Psoas muscle (tissue), 7 donors: ENCODE measurements at regions not wholly inside any gene's neighbourhood (a gene's known extent, or its start where the extent isn't known, plus 50 kb on each side); places are given as distances from the start of the nearest gene placed in this dataset.
"Not testable (repeated sequence)": the region's sequence is repeated elsewhere in the genome, so short reads cannot be mapped to it uniquely, and the experiment has no call there.

Experiments
- ATAC-seq, 4 donors: fragments of 200-7000 bp; cut with Tn5 transposase; one replicate each; pipeline ENCODE4 v1.9.1; 2020; ENCODE audit warnings: moderate library complexity in 3 of 4, mild to moderate bottlenecking in 2 of 4
- DNase-seq, 2 donors: peaks; one replicate each; pipeline ENCODE4 v3.0.0-alpha.2; 2020
- H3K27ac ChIP-seq: fragments of 200-600 bp; one replicate; pipeline ENCODE4 v1.8.0; 2022
- H3K27me3 ChIP-seq, 3 donors: fragments of 200-600 bp in 1 of 3; one replicate each; pipeline versions ENCODE4 v1.6.1 to v1.8.0; 2013 to 2022; ENCODE audit warnings: low read length in 2 of 3, mild to moderate bottlenecking in 2 of 3, moderate library complexity in 1 of 3; ENCODE audit not compliant: insufficient read depth in 3 of 3
- H3K36me3 ChIP-seq, 2 donors: fragments of 200-600 bp in 1 of 2; one replicate each; pipeline versions ENCODE4 v1.6.1 to v1.8.0; 2013 to 2022; ENCODE audit warnings: low read depth in 1 of 2, mild to moderate bottlenecking in 1 of 2, moderate library complexity in 1 of 2; ENCODE audit not compliant: insufficient read depth in 1 of 2
- H3K4me1 ChIP-seq: fragments of 200-600 bp; one replicate; pipeline ENCODE4 v1.8.0; 2022
- H3K4me3 ChIP-seq: fragments of 200-600 bp; one replicate; pipeline ENCODE4 v1.8.0; 2022; ENCODE audit warnings: mild to moderate bottlenecking
- H3K9me3 ChIP-seq: fragments of 200-600 bp; one replicate; pipeline ENCODE4 v1.8.0; 2022
- WGBS, 3 donors: extraction: QIAGEN DNeasy Blood & Tissue Kit; methylation state at CpG; one replicate each; pipeline versions ENCODE4 v1.1.6 to v1.1.7; 2013; 5-methylcytosine and 5-hydroxymethylcytosine counted together
- intact Hi-C, 2 donors: fragments of 100-400 bp; cut with DNase I; formaldehyde crosslinking; loops; one replicate each; pipeline versions ENCODE4 v1.11.0 to v1.14.2; 2022
- TF ChIP-seq, protein P1 (sequence below): fragments of 200-600 bp; IDR thresholded peaks from one replicate; pipeline ENCODE4 v1.8.0; 2022; ENCODE audit warnings: antibody characterized with exemption
- donor health status: healthy with polysubstance abuse.
- donor health status: DM: no; HTN: no; CAD: no; lungs with moderate emphysema.
- donor health status: Bipolar disorder and iron deficiency.
- donor health status: healthy.
- donor health status: DM: yes; HTN: yes; CAD: no.
- donor health status: DM: no; HTN: no; CAD: no.
- donor health status: DM: yes; HTN: yes; CAD: no.

DNA sequence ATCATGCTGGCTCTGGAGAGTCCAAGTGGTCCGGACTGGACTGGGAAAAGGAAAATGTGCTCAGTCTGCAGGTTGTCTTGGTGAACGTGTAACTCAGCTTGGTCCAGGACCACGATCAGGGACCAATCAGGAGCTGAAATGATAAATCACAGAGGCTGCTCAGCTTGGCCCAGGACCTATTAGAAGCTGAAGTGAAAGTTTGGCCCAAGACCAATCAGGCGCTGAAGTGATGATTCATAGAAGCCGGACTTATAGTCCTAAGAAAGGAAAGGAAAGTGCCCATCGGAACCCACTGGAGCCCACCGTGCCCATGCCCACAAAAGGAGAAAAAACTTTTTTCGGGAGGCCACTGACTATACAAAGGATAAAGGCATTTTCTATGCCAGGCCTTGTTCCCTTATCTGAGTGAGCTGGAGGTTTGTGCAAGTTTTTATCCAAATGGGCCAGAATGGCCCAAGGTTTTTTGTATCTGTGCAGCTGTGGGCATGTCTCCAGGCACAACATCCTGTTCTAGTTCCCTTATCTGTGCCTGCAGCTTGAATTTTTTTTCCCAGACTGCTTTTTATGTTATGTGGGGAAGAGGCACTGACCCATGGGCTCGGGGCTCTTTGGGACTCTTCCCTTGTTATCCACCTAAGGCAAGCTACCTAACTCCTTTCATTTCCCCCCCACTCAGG, 194.4 kb downstream of the FAM133A start:
- intact Hi-C loops = no loop called here
- Histone ChIP-seq H3K4me3 (no peak overlapping the region), H3K27ac (no peak overlapping the region), H3K4me1 (no peaks in the 10 kb centered on the region), H3K36me3 (no peaks in the 10 kb centered on the region), H3K27me3 (no peaks in the 10 kb centered on the region), H3K9me3 (no peaks in the 10 kb centered on the region)
- no peak for DNase-seq
- WGBS, 3 donors = 73 to 83% (median 76%) methylated on average over 8 to 9 of the region's 9 CpGs
- TF ChIP-seq, protein P1, sequence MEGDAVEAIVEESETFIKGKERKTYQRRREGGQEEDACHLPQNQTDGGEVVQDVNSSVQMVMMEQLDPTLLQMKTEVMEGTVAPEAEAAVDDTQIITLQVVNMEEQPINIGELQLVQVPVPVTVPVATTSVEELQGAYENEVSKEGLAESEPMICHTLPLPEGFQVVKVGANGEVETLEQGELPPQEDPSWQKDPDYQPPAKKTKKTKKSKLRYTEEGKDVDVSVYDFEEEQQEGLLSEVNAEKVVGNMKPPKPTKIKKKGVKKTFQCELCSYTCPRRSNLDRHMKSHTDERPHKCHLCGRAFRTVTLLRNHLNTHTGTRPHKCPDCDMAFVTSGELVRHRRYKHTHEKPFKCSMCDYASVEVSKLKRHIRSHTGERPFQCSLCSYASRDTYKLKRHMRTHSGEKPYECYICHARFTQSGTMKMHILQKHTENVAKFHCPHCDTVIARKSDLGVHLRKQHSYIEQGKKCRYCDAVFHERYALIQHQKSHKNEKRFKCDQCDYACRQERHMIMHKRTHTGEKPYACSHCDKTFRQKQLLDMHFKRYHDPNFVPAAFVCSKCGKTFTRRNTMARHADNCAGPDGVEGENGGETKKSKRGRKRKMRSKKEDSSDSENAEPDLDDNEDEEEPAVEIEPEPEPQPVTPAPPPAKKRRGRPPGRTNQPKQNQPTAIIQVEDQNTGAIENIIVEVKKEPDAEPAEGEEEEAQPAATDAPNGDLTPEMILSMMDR = no peak
- ATAC-seq = no peak

DNA sequence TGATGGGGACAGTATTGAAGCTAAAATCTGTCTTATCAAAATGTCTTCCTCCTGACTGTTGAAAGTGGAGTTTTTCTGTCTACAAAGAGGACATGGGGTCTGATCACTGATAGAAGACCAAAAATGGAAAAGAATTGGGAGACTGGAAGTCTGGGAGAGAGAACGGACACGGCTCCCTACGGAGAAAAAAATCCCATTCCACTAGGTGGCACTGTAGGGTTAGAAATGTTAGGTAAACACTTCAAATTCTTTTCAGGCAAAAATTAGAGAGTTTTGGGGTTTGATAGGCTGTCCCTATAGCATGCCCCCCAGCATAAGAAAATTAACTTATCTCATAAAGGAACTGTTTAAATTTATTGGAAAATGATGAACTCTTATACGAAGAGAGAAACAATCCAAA, 200.5 kb downstream of the FAM133A start:
- ATAC-seq (no peak), DNase-seq (no peak)
- Histone ChIP-seq H3K9me3 (peaks cover 13% of the 10 kb centered on the region), H3K4me1 (no peaks in the 10 kb centered on the region), H3K27ac (no peak overlapping the region), H3K36me3 (no peaks in the 10 kb centered on the region), H3K27me3 (no peaks in the 10 kb centered on the region), H3K4me3 (no peak overlapping the region)
- TF ChIP-seq, protein P1 = peak; percentile 39
- intact Hi-C loops = no loop called here
- 10 to 17% (median 15%) methylated on average over 4 of the region's 4 CpGs for WGBS, 3 donors

DNA sequence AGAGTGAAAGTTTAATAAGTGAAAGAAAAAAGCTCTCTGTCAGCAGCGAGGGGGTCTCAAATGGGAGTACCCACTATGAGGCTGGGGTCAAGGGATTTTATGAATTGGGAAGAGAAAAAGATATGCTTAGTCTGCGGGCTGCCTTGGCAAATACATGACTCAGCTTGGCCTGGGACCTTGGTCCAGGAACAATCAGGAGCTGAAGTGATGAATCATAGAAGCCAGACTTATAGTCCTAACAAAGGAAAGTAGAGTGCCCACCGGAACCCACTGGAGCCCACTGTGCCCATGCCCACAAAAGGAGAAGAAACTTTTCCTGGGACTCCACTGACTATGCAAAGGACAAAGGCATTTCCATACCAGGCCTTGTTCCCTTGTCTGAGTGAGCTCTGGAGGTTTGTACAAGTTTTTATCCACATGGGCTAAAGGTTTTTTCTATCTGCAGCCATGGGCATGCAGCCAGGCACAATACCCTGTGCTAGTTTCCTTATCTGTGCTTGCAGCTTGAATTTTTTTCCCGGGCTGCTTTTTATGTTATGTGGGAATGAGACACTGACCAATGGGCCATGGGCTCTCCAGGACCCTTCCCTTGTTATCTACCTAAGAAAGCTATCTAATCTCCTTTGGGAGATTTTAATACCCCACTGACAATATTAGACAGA, 201.7 kb downstream of the FAM133A start:
- WGBS, 3 donors = 86 to 89% (median 87%) methylated on average over 4 of the region's 4 CpGs
- no peak for DNase-seq
- no peak overlapping the region for H3K27ac ChIP-seq
- no peak for ATAC-seq
- H3K36me3 ChIP-seq = no peaks in the 10 kb centered on the region
- H3K27me3 ChIP-seq = no peaks in the 10 kb centered on the region
- intact Hi-C loops = no loop called here
- H3K4me1 ChIP-seq = no peaks in the 10 kb centered on the region
- H3K9me3 ChIP-seq = peaks cover 13% of the 10 kb centered on the region
- TF ChIP-seq, protein P1 = no peak
- H3K4me3 ChIP-seq = no peak overlapping the region

DNA sequence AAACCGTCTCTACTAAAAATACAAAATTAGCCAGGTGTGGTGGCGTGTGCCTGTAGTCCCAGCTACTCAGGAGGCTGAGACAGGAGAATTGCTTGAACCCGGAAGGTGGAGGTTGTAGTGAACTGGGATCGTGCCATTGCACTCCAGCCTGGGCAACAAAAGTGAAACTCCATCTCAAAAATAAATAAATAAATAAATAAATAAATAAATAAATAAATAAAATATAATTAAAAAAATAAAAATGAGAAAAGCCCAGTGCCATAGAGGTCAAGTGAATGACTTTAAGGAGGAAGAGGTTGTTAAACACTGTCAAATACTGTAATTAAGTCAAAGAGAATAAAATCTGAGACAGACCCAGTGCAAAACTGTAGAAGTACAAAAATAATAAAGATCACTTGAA, 247.0 kb downstream of the FAM133A start:
- H3K27me3 ChIP-seq, DNase-seq, H3K27ac ChIP-seq, ATAC-seq, H3K9me3 ChIP-seq, H3K4me3 ChIP-seq, intact Hi-C loops, H3K4me1 ChIP-seq, H3K36me3 ChIP-seq: not testable (repeated sequence)
- WGBS, 3 donors = 86 to 91% (median 90%) methylated on average over 4 of the region's 4 CpGs

DNA sequence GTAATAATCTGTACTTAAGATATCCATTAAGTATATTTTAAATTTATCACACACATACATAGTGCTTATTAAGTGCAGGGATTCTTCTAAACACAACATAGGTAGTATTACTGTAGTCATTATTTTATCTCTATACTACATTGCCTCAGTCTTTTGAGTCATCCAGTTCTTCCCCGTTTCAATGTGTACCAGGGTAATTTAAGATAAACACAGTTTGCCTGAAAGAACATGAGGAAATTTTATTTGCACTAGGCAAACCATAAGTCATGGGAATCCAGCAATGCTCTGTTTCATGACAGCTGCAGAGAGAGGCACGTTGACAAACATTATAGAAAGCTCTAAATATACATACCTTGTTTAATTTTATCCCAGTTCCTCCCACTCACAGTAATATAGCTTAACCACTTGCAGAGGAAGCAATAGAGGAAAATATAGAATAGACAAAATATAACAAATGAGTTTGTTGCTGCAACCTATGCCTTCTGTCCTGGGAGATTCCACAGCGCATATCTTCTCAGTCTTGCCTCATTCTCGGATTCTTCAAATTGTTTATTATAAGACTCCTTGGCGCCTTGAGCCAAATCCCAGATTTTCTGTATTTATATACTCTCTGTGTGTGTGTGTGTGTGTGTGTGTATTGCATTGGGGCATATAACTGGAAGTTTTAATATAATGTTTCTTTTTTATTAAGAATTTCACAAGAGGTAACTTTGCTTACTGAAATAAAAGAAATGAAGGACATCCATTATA, 258.6 kb downstream of the FAM133A start:
- ATAC-seq = no peak
- H3K4me3 ChIP-seq = no peak overlapping the region
- no peaks in the 10 kb centered on the region for H3K9me3 ChIP-seq
- intact Hi-C loops = no loop called here
- TF ChIP-seq, protein P1 = no peak
- 58 to 72% (median 67%) methylated on average over 5 of the region's 5 CpGs for WGBS, 3 donors
- H3K27ac ChIP-seq = no peak overlapping the region
- H3K4me1 ChIP-seq = no peaks in the 10 kb centered on the region
- H3K27me3 ChIP-seq = peaks cover 0 to 4% (median 0%) of the 10 kb centered on the region in 3 donors
- no peaks in the 10 kb centered on the region for H3K36me3 ChIP-seq
- DNase-seq = no peak
